Uterus (tissue), 2 donors: ENCODE measurements at regions not wholly inside any gene's neighbourhood (a gene's known extent, or its start where the extent isn't known, plus 50 kb on each side); places are given as distances from the start of the nearest gene placed in this dataset.
"Not testable (repeated sequence)": the region's sequence is repeated elsewhere in the genome, so short reads cannot be mapped to it uniquely, and the experiment has no call there.

ENCODE experiments used
- POLR2A ChIP-seq, 2 donors: fragments of 450-650 bp; IDR thresholded peaks; one replicate each; pipeline ENCODE4 v1.6.1; 2016; ENCODE audit warnings: antibody characterized with exemption in 2 of 2, mild to moderate bottlenecking in 1 of 2, moderate library complexity in 1 of 2
- TF ChIP-seq, protein P1 (sequence below), 4 experiments: fragments of 200-600 bp in 2 of 4; fragments of 450-650 bp in 2 of 4; sonication (generic) in 2 of 4; IDR thresholded peaks; one replicate each; pipeline ENCODE4 v1.5.1; 2016 to 2019; ENCODE audit warnings: antibody characterized with exemption in 4 of 4, mild to moderate bottlenecking in 2 of 4, moderate library complexity in 1 of 4

DNA sequence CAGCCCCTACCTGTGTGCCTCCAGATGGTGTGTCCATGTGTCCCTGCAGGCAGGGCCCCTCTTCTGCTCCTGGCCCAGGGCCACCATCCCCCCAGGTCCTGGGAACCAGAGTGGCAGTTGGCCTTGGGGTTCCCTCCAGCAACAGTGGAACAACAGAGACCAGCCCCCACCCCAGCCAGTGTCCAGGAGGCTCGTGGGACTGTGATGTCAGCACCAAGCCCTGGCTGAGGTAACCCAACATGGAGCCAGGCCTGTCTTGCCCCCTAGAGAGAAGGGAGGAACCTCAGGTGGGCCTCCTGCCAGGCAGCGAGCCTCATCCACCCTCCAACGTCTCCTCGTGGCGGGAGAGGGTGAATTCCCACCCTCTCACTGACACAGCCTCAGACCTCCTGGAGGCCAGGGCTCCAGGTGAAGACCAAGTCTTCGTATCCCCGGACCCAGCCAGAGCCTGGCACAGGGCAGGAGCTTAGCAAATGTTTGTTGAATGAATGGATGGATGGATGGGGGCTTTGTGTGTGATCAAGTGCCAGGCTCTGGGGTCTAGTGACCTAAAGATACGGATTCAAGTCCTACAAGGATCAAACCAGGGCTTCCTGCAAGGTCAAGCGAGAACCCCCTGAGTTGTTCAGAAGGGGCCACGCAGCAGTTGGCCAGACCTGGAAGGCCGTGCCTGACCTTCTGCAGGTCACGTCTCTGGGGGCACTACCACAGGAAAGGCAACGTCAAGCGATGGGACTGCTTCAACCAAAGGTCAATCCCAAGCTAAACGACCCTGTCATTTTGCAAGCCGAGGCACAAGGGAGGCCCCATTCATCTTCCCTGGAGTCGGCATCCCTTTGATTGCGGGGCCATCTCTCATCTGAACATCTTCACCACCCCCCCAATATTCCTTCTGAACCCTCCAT is 204.7 kb downstream of the TBC1D2B start:
- TF ChIP-seq, protein P1, sequence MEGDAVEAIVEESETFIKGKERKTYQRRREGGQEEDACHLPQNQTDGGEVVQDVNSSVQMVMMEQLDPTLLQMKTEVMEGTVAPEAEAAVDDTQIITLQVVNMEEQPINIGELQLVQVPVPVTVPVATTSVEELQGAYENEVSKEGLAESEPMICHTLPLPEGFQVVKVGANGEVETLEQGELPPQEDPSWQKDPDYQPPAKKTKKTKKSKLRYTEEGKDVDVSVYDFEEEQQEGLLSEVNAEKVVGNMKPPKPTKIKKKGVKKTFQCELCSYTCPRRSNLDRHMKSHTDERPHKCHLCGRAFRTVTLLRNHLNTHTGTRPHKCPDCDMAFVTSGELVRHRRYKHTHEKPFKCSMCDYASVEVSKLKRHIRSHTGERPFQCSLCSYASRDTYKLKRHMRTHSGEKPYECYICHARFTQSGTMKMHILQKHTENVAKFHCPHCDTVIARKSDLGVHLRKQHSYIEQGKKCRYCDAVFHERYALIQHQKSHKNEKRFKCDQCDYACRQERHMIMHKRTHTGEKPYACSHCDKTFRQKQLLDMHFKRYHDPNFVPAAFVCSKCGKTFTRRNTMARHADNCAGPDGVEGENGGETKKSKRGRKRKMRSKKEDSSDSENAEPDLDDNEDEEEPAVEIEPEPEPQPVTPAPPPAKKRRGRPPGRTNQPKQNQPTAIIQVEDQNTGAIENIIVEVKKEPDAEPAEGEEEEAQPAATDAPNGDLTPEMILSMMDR (IDR thresholded peaks at IDR 0.05), result not testable (repeated sequence)
- TF ChIP-seq POLR2A (IDR thresholded peaks at IDR 0.05), result not testable (repeated sequence)
